DOHH2 (cell line): ENCODE measurements at regions not wholly inside any gene's neighbourhood (a gene's known extent, or its start where the extent isn't known, plus 50 kb on each side); places are given as distances from the start of the nearest gene placed in this dataset.

ENCODE experiments used
- H3F3A ChIP-seq: fragments of 200-600 bp; sonication (generic), shearing (Covaris generic); 2 replicates; pipeline ENCODE4 v1.6.0; 2016; ENCODE audit warnings: antibody characterized with exemption, mild to moderate bottlenecking; ENCODE audit not compliant: control insufficient read depth, insufficient read depth
- H3K27ac ChIP-seq: fragments of 200-600 bp; sonication (generic); 2 replicates; pipeline ENCODE4 v1.5.1; 2014; ENCODE audit warnings: low read depth, mild to moderate bottlenecking, low read length, moderate library complexity
- H3K27me3 ChIP-seq: fragments of 200-600 bp; sonication (generic); 2 replicates; pipeline ENCODE4 v1.6.1; 2014; ENCODE audit warnings: mild to moderate bottlenecking, low read length, mixed read lengths; ENCODE audit not compliant: control insufficient read depth
- H3K36me3 ChIP-seq: fragments of 200-600 bp; sonication (generic); 2 replicates; pipeline ENCODE4 v1.6.1; 2014; ENCODE audit warnings: mild to moderate bottlenecking, low read length, moderate library complexity, mixed read lengths; ENCODE audit not compliant: control insufficient read depth
- H3K4me1 ChIP-seq: fragments of 200-600 bp; sonication (generic); 2 replicates; pipeline ENCODE4 v1.6.1; 2014; ENCODE audit warnings: mild to moderate bottlenecking, low read length, mixed read lengths; ENCODE audit not compliant: control insufficient read depth
- H3K4me2 ChIP-seq: fragments of 200-600 bp; sonication (generic); 2 replicates; pipeline ENCODE4 v1.6.0; 2014; ENCODE audit warnings: mild to moderate bottlenecking, low read length, moderate library complexity
- H3K4me3 ChIP-seq: fragments of 200-600 bp; sonication (generic); 2 replicates; pipeline ENCODE4 v1.5.1; 2014; ENCODE audit warnings: mild to moderate bottlenecking, low read length, mixed read lengths
- H3K79me2 ChIP-seq: fragments of 200-600 bp; sonication (generic); 2 replicates; pipeline ENCODE4 v1.6.1; 2014; ENCODE audit warnings: mild to moderate bottlenecking, low read length, mixed read lengths; ENCODE audit not compliant: control insufficient read depth
- H3K9me2 ChIP-seq: fragments of 200-600 bp; sonication (generic); replicated peaks from 2 replicates; pipeline ENCODE4 v1.6.1; 2014; ENCODE audit warnings: mild to moderate bottlenecking, low read length, mixed read lengths; ENCODE audit not compliant: control insufficient read depth
- H3K9me3 ChIP-seq: fragments of 200-600 bp; sonication (generic); 2 replicates; pipeline ENCODE4 v1.6.1; 2014; ENCODE audit warnings: antibody characterized with exemption, low read length, mixed read lengths; ENCODE audit not compliant: control insufficient read depth, insufficient read depth
- H4K20me1 ChIP-seq: fragments of 200-600 bp; sonication (generic); 2 replicates; pipeline ENCODE4 v1.6.0; 2014; ENCODE audit warnings: low read depth, mild to moderate bottlenecking, antibody characterized with exemption, low read length, moderate library complexity; ENCODE audit not compliant: control insufficient read depth, insufficient read depth
- CTCF ChIP-seq: fragments of 200-600 bp; sonication (generic); IDR thresholded peaks from one replicate; pipeline ENCODE4 v1.5.1; 2014; ENCODE audit warnings: antibody characterized with exemption, mild to moderate bottlenecking, low read depth, low read length; ENCODE audit not compliant: poor library complexity, severe bottlenecking
- EZH2phosphoT487 ChIP-seq: fragments of 200-600 bp; sonication (generic); IDR thresholded peaks from 2 replicates; pipeline ENCODE4 v1.6.1; 2017; ENCODE audit warnings: borderline replicate concordance, mild to moderate bottlenecking, antibody characterized with exemption, low read length, moderate library complexity, mixed read lengths

DNA sequence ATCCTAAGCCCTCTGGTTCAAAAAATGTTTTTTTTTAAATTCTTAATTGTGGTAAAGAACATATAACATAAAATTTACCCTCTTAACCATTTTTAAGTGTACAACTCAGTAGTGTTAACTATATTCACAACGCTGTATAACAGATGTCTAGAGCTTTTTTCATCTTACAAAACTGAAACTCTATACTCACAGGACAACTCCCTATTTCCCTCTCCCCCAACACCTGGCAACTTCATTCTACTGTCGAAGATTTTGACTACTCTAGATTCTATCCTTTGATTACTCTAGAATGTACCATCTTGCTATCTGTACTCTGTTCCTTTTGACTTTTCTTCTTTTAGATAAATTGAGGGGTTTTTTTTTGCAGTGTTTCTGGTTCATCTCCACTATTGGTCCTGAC, 200.4 kb downstream of the KLF12 start:
- peaks cover 3% of the 10 kb centered on the region; the same call in 1 of the 2 replicates for H3K79me2 ChIP-seq
- H3K9me2 ChIP-seq = no peaks in the 10 kb centered on the region
- no peak overlapping the region for H3K4me2 ChIP-seq
- no peak overlapping the region for H3K27ac ChIP-seq
- TF ChIP-seq EZH2phosphoT487 (no peak), CTCF (no peak)
- H3K27me3 ChIP-seq = no peaks in the 10 kb centered on the region
- H4K20me1 ChIP-seq = no peaks in the 10 kb centered on the region
- H3K4me3 ChIP-seq = no peak overlapping the region
- no peaks in the 10 kb centered on the region for H3K9me3 ChIP-seq
- no peaks in the 10 kb centered on the region for H3F3A ChIP-seq
- H3K36me3 ChIP-seq = peaks cover 20% of the 10 kb centered on the region
- peaks cover 13% of the 10 kb centered on the region for H3K4me1 ChIP-seq

- Histone ChIP-seq H3F3A (no peaks in the 10 kb centered on the region), H3K27ac (no peak overlapping the region), H3K36me3 (peaks cover 13% of the 10 kb centered on the region), H3K9me2 (no peaks in the 10 kb centered on the region), H3K4me3 (no peak overlapping the region), H3K9me3 (no peaks in the 10 kb centered on the region), H4K20me1 (no peaks in the 10 kb centered on the region), H3K4me2 (no peak overlapping the region), H3K4me1 (peaks cover 13% of the 10 kb centered on the region), H3K27me3 (no peaks in the 10 kb centered on the region), H3K79me2 (no peaks in the 10 kb centered on the region)
- TF ChIP-seq EZH2phosphoT487 (no peak), CTCF (no peak)
Measured at GRCh38 chr13:73932091-73932490, 202.1 kb downstream of the KLF12 start.

GRCh38 chr13:73929287-73929932, 204.8 kb downstream of the KLF12 start:
- H3K36me3 ChIP-seq = 0 out of 2 replicates have a peak, but pooled peaks cover 3% of the 10 kb centered on the region
- no peaks in the 10 kb centered on the region for H3F3A ChIP-seq
- H3K9me3 ChIP-seq = no peaks in the 10 kb centered on the region
- H4K20me1 ChIP-seq = no peaks in the 10 kb centered on the region
- no peaks in the 10 kb centered on the region for H3K79me2 ChIP-seq
- TF ChIP-seq EZH2phosphoT487 = no peak
- TF ChIP-seq CTCF = no peak
- no peak overlapping the region for H3K4me3 ChIP-seq
- H3K9me2 ChIP-seq = no peaks in the 10 kb centered on the region
- H3K27me3 ChIP-seq = no peaks in the 10 kb centered on the region
- no peak overlapping the region for H3K27ac ChIP-seq
- peaks cover 11% of the 10 kb centered on the region for H3K4me1 ChIP-seq
- H3K4me2 ChIP-seq = no peak overlapping the region
